Occipital lobe (tissue), 1 donor: ENCODE measurements at regions not wholly inside any gene's neighbourhood (a gene's known extent, or its start where the extent isn't known, plus 50 kb on each side); places are given as distances from the start of the nearest gene placed in this dataset.

ENCODE experiments used
- DNase-seq: peaks from one replicate; lab custom pipeline; 2025; lab: John Stamatoyannopoulos, UW

GRCh38 chr7:131737746-131738465 is 181.5 kb upstream of the PODXL start:
- no peak for DNase-seq

DNA sequence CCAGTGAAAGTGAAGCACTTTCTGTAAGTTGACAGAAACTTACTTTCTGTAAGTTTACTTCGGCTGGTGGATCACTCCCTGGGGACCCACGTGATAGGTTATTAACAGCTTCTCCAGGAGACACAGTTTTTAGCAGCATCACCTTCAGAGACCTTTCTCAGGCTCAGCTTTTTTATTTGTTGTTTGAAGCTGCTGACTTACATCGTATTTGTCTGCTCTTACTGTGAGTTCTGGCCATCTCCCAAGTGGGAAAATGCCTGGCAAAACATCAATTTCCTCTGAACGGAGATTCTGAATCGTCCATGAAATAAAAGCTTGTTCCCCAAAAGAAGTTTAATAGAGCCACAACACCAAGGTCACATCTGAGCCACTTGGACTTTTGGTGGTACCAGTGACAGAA is 178.7 kb upstream of the PODXL start:
- no peak for DNase-seq

GRCh38 chr7:131733604-131734003 is 177.2 kb upstream of the PODXL start:
- no peak for DNase-seq

GRCh38 chr7:131727189-131727588 is 170.8 kb upstream of the PODXL start:
- DNase-seq = no peak

GRCh38 chr7:131726686-131727085 is 170.3 kb upstream of the PODXL start:
- no peak for DNase-seq

GRCh38 chr7:131726031-131726430 is 169.6 kb upstream of the PODXL start:
- DNase-seq = no peak

DNA sequence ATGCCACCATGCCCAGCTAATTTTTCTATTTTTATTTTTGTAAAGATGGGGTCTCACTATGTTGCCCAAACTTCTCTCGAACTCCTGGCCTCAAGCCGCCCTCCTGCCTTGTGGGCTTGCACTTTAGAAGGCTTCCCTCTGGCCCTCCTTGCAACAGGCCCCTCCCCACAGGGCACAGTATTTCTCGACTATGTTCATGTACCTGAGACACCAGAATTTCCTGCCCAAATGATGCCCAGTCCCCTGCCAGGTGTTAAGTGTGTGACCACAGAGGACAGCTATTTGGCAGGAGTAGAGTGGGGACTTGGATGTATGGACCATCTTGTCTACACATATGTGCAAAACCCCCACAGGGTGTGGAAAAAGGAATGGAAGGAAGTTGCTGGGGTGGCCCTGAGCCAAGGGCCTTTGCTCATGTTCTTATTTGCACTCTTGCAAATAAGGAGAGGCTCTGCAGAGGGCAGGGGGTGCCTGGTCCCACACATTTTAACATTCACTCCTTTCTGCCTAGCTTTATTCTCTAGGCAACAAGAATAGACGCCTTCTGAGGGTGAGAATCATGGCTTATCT is 168.4 kb upstream of the PODXL start:
- no peak for DNase-seq

GRCh38 chr7:131723926-131724325 is 167.5 kb upstream of the PODXL start:
- DNase-seq = no peak

DNA sequence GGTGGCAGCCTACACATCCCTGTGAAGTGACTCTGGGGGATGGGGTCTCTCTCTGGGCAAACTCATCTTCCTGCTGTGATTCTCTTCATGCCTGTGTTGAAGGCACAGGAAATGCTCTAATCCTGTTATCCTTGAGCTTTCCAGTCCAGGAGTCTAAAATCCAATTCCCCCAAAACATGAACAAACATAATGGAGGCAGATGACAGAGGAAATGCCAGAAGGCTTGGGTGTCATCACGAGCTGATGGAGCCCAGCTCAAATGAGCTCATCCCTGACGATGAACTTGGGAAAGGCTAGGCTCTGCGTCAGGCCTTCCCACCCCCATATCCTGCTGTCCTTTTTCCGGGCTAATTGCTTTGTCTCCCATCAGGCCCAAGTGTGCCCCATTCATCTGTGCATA is 165.9 kb upstream of the PODXL start:
- DNase-seq = no peak

GRCh38 chr7:131721660-131722059 is 165.2 kb upstream of the PODXL start:
- no peak for DNase-seq

DNA sequence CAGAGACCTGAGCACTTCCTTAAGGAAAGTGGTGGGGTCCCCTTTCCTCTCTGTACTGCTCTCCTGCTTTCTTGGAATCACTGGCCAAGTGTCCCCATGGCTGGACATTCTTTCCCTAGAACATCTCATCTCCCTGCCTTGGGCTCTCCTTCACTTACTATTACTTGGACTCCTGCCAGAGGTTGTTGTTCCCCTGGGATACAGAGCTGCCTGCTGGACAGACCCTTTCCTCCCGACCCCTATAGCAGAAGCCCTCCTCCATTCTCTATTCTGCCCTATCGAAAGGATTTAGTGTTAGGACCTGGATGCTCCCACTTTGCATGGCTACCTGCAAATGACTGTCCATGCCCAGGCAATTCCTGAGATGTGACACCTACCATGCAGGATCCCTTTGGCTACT is 164.3 kb upstream of the PODXL start:
- DNase-seq = no peak

DNA sequence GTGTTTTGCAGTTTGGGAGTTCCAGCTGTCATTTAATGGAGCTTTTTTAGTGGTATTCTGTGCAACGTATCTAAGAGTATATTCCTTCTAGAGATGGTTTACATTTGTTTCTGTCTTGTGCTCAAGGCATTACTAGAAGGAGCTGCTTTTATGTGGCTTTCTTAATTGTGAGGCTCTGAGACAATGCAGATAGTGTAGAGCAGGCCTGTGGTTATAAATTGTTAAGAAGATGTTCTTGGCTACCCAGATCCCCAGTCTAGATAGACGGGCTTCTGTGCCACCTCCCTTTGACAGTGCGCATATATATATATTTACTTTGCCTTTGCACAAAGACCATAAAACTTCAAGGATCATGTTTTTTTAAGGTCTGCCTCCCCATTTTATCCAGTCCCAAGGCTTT is 160.8 kb upstream of the PODXL start:
- DNase-seq = no peak

DNA sequence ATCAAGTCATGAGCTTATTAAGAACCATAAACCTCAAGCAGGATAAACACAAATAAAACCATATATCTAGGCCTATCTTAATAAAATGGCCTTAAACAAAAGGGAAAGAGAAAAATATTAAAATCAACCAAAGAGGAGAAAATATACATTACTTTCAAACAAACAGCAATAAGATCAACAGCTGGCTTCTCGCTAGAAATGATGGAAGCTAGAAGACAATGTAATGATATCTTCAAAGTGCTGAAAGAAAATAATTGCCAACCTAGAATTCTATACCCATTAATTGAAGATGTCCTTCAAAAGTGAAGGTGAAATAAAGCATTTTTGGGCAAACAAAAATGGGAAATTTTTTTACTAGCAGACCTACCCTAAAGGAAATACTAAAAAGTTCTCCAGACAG is 142.9 kb upstream of the PODXL start:
- DNase-seq = no peak

- DNase-seq = peak; percentile 13
Observed at GRCh38 chr7:131692131-131692960, 135.9 kb upstream of the PODXL start.

DNA sequence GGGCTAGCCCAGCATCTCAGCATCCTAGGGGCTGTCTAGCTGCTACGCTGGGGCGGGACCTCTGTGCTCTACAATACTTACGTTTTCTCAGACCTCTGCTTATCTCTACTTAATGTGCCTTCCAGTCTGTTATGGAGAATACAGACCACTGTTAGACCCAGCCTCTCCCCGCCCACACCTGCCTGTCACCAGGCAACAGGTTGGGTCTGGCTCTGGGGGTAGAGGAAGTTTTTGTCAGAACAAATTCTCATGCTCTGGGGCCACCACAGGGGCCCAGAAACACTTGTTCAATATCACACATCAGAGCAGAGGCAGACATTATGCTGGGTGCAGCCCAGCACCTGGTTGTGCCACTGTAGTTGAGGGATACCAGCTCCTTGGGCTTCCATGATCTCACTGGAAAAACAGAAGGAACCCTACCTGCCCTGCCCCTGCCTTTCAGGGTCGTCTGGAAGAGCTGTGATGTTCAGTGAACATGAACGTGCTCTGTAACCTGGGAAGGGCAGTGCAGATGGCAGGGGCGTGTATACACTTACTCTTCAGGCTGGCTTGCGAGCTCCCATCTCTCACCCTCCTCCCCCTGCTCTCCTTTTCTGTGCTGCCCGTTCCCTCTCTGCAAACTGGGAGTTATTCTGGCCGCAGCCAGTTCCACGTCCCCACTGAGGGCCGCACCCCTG is 135.2 kb upstream of the PODXL start:
- no peak for DNase-seq

DNA sequence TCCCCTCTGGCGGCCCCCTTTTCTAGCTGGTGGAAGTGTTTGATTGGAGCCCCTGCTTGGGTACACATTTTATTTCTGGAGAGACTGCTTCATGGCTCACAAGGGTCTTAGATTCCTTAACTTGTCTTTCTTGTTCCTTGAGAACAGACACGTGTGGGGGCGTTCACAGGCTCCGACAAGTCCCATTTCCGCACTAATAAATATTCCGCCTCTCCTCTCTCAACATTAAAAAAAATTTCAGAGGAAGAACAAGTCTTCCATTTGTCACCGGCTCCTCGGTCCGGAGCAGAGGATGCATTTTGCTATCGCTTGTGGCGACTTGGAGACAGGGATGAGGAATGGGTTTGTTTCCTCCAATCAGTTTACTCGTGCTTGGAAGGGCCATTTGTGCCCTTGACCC is 134.0 kb upstream of the PODXL start:
- no peak for DNase-seq

DNA sequence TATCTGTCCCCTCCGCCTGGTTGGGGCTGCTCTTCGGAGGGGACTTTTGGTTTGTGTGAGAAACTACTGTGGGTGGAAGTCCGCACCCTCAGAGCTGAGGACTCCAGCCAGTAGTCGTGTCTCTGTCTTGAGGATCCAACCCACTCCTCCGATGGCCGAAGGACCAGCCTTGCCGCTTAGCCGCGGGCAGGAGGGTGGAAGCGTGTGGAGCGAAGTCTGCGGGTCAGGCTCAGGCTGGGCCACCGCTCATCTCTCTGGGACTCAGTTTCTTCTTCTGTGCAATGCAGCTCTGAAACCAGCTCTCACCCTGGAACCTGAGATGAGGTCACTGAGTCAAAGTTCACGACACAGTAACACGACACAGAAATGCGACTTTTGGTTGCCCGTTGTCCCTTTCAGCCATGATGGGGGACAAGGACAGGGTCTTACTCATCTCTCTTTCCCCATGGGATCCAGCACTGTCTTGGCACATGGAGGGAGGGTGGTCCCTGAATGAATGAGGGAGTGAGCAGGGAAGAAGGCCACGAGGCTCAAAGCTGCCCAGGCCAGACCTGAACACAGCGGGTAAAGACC is 133.3 kb upstream of the PODXL start:
- no peak for DNase-seq

- peak; percentile 54 for DNase-seq
Observed at GRCh38 chr7:131688738-131689661, 132.6 kb upstream of the PODXL start.

GRCh38 chr7:131687296-131687695 is 130.9 kb upstream of the PODXL start:
- DNase-seq = no peak

GRCh38 chr7:131686833-131687232 is 130.4 kb upstream of the PODXL start:
- no peak for DNase-seq
